ENCODE measurements at regions not wholly inside any gene's neighbourhood (a gene's known extent, or its start where the extent isn't known, plus 50 kb on each side); places are given as distances from the start of the nearest gene placed in this dataset.

- DNase-seq (ENCODE audit: low spot score): no peak
These were observed 51.2 kb upstream of the HCCS start for GRCh38 chrX:11059933-11060332.
